ENCODE measurements at regions not wholly inside any gene's neighbourhood (a gene's known extent, or its start where the extent isn't known, plus 50 kb on each side); places are given as distances from the start of the nearest gene placed in this dataset.

DNA sequence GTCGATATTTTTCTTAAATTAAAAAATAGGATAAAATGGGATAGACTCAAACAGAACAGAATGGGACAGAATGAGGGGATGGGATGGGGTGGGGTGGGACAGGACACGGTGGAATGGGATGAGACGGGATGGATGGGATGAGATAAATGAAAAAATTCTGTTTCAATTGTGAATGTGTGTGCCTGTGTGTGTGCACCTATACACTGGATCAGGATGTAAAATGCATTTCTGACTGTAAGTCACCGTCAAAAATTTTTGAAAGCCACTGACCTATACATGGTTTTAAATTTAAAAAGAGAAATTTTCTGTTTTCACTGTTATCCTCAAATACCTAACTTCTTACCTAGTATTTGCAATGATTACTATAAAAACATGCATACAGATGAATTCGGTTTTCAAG is 108.7 kb upstream of the UBE2E2 start:
- TF ChIP-seq POLR2AphosphoS5 (IDR thresholded peaks at IDR 0.05) (no peak), POLR2A (IDR thresholded peaks at IDR 0.05) (no peak)
- TF ChIP-seq, protein P1, sequence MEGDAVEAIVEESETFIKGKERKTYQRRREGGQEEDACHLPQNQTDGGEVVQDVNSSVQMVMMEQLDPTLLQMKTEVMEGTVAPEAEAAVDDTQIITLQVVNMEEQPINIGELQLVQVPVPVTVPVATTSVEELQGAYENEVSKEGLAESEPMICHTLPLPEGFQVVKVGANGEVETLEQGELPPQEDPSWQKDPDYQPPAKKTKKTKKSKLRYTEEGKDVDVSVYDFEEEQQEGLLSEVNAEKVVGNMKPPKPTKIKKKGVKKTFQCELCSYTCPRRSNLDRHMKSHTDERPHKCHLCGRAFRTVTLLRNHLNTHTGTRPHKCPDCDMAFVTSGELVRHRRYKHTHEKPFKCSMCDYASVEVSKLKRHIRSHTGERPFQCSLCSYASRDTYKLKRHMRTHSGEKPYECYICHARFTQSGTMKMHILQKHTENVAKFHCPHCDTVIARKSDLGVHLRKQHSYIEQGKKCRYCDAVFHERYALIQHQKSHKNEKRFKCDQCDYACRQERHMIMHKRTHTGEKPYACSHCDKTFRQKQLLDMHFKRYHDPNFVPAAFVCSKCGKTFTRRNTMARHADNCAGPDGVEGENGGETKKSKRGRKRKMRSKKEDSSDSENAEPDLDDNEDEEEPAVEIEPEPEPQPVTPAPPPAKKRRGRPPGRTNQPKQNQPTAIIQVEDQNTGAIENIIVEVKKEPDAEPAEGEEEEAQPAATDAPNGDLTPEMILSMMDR (IDR thresholded peaks at IDR 0.05): no peak
